MM.1S (cell line): ENCODE measurements at regions not wholly inside any gene's neighbourhood (a gene's known extent, or its start where the extent isn't known, plus 50 kb on each side); places are given as distances from the start of the nearest gene placed in this dataset.

Experiments used
- DNase-seq: peaks from one replicate; pipeline ENCODE4 v3.0.0-alpha.2; 2015
- H2AFZ ChIP-seq: fragments of 300-600 bp; sonication (generic); 2 replicates; pipeline ENCODE4 v1.6.0; 2016; ENCODE audit warnings: antibody characterized with exemption, low read length
- H3F3A ChIP-seq: fragments of 300-600 bp; sonication (generic); 2 replicates; pipeline ENCODE4 v1.6.1; 2016; ENCODE audit warnings: mild to moderate bottlenecking, antibody characterized with exemption, low read length, moderate library complexity, mixed read lengths; ENCODE audit not compliant: insufficient read depth
- H3K27ac ChIP-seq: fragments of 300-600 bp; sonication (generic); 2 replicates; pipeline ENCODE4 v1.5.1; 2016; ENCODE audit warnings: mild to moderate bottlenecking, low read length
- H3K27me3 ChIP-seq: fragments of 300-600 bp; sonication (generic); replicated peaks from 2 replicates; pipeline ENCODE4 v1.6.0; 2016; ENCODE audit warnings: low read length; ENCODE audit not compliant: insufficient read depth
- H3K36me3 ChIP-seq: fragments of 300-600 bp; sonication (generic); replicated peaks from 2 replicates; pipeline ENCODE4 v1.6.1; 2016; ENCODE audit warnings: mild to moderate bottlenecking, low read length, mixed read lengths; ENCODE audit not compliant: insufficient read depth
- H3K4me1 ChIP-seq: fragments of 300-600 bp; sonication (generic); 2 replicates; pipeline ENCODE4 v1.6.1; 2016; ENCODE audit warnings: low read length, mixed read lengths
- H3K4me2 ChIP-seq: fragments of 300-600 bp; sonication (generic); 2 replicates; pipeline ENCODE4 v1.6.0; 2016; ENCODE audit warnings: low read depth, low read length
- H3K4me3 ChIP-seq: fragments of 300-600 bp; sonication (generic); 2 replicates; pipeline ENCODE4 v1.5.1; 2016; ENCODE audit warnings: low read length, mixed read lengths
- H3K79me2 ChIP-seq: fragments of 300-600 bp; sonication (generic); 2 replicates; pipeline ENCODE4 v1.6.1; 2016; ENCODE audit warnings: mixed run types, low read length, mixed read lengths
- H3K9ac ChIP-seq: fragments of 300-600 bp; sonication (generic); 2 replicates; pipeline ENCODE4 v1.6.1; 2016; ENCODE audit warnings: low read length, mixed read lengths
- H3K9me2 ChIP-seq: fragments of 300-600 bp; sonication (generic); replicated peaks from 2 replicates; pipeline ENCODE4 v1.6.1; 2016; ENCODE audit warnings: mild to moderate bottlenecking, low read length, mixed read lengths; ENCODE audit not compliant: insufficient read depth
- H3K9me3 ChIP-seq: fragments of 300-600 bp; sonication (generic); replicated peaks from 2 replicates; pipeline ENCODE4 v1.6.1; 2016; ENCODE audit warnings: mild to moderate bottlenecking, low read length, mixed read lengths; ENCODE audit not compliant: insufficient read depth
- H4K20me1 ChIP-seq: fragments of 300-600 bp; sonication (generic); 2 replicates; pipeline ENCODE4 v1.6.1; 2016; ENCODE audit warnings: mild to moderate bottlenecking, low read length, moderate library complexity, mixed read lengths; ENCODE audit not compliant: insufficient read depth
- CTCF ChIP-seq: fragments of 300-600 bp; sonication (generic); IDR thresholded peaks from 2 replicates; pipeline ENCODE4 v1.5.1; 2016; ENCODE audit warnings: antibody characterized with exemption, low read length, mixed read lengths
- EZH2 ChIP-seq: fragments of 300-600 bp; sonication (generic); optimal IDR thresholded peaks from 2 replicates; pipeline ENCODE3; 2017; ENCODE audit warnings: low read depth, mild to moderate bottlenecking, antibody characterized with exemption, low read length, mixed read lengths
- EZH2phosphoT487 ChIP-seq: fragments of 300-600 bp; sonication (generic); IDR thresholded peaks from 2 replicates; pipeline ENCODE4 v1.6.1; 2018; ENCODE audit warnings: antibody characterized with exemption, low read length

GRCh38 chr12:127785986-127786590, 480.9 kb upstream of the TMEM132C start:
- DNase-seq, result no peak
- Histone ChIP-seq H3K9me2 (no peaks in the 10 kb centered on the region), H3K9ac (no peak overlapping the region), H3K4me1 (no peaks in the 10 kb centered on the region), H3F3A (no peaks in the 10 kb centered on the region), H3K27me3 (no peaks in the 10 kb centered on the region), H3K36me3 (no peaks in the 10 kb centered on the region), H3K4me3 (no peak overlapping the region), H2AFZ (no peak overlapping the region), H3K4me2 (no peak overlapping the region), H3K79me2 (no peaks in the 10 kb centered on the region), H3K27ac (no peak overlapping the region), H3K9me3 (no peaks in the 10 kb centered on the region), H4K20me1 (no peaks in the 10 kb centered on the region)
- TF ChIP-seq EZH2, result no peak
- TF ChIP-seq CTCF, result no peak
- no peak for TF ChIP-seq EZH2phosphoT487

GRCh38 chr12:127787544-127787943, 479.4 kb upstream of the TMEM132C start:
- no peaks in the 10 kb centered on the region for H3K36me3 ChIP-seq
- no peaks in the 10 kb centered on the region for H3K9me3 ChIP-seq
- H3K9me2 ChIP-seq, result no peaks in the 10 kb centered on the region
- TF ChIP-seq CTCF, result no peak
- no peak for TF ChIP-seq EZH2
- no peak for TF ChIP-seq EZH2phosphoT487
- no peaks in the 10 kb centered on the region for H4K20me1 ChIP-seq
- H3K79me2 ChIP-seq, result no peaks in the 10 kb centered on the region
- H3K27me3 ChIP-seq, result no peaks in the 10 kb centered on the region
- DNase-seq, result no peak
- H3F3A ChIP-seq, result no peaks in the 10 kb centered on the region
- no peak overlapping the region for H3K4me2 ChIP-seq
- H3K27ac ChIP-seq, result no peak overlapping the region
- H2AFZ ChIP-seq, result no peak overlapping the region
- no peak overlapping the region for H3K4me3 ChIP-seq
- H3K9ac ChIP-seq, result no peak overlapping the region
- no peaks in the 10 kb centered on the region for H3K4me1 ChIP-seq

GRCh38 chr12:127790376-127790775, 476.6 kb upstream of the TMEM132C start:
- DNase-seq, result no peak
- H3K9ac ChIP-seq, result no peak overlapping the region
- H3K4me3 ChIP-seq, result no peak overlapping the region
- H3F3A ChIP-seq, result no peaks in the 10 kb centered on the region
- no peaks in the 10 kb centered on the region for H3K27me3 ChIP-seq
- no peaks in the 10 kb centered on the region for H3K9me2 ChIP-seq
- H3K79me2 ChIP-seq, result no peaks in the 10 kb centered on the region
- TF ChIP-seq EZH2phosphoT487 (no peak), EZH2 (no peak), CTCF (no peak)
- no peaks in the 10 kb centered on the region for H3K4me1 ChIP-seq
- H3K9me3 ChIP-seq, result no peaks in the 10 kb centered on the region
- H3K27ac ChIP-seq, result no peak overlapping the region
- no peak overlapping the region for H2AFZ ChIP-seq
- no peaks in the 10 kb centered on the region for H4K20me1 ChIP-seq
- no peak overlapping the region for H3K4me2 ChIP-seq
- H3K36me3 ChIP-seq, result no peaks in the 10 kb centered on the region
